Ishikawa (cell line): ENCODE measurements at regions not wholly inside any gene's neighbourhood (a gene's known extent, or its start where the extent isn't known, plus 50 kb on each side); places are given as distances from the start of the nearest gene placed in this dataset.

Experiments used
- CEBPB ChIP-seq: IDR thresholded peaks from 2 replicates; pipeline ENCODE4 v1.6.1; 2012
- CREB1 ChIP-seq: IDR thresholded peaks from 2 replicates; pipeline ENCODE4 v1.6.1; 2012; ENCODE audit warnings: low read depth
- EGR1 ChIP-seq: IDR thresholded peaks from 2 replicates; pipeline ENCODE4 v1.6.1; 2012
- EP300 ChIP-seq: IDR thresholded peaks from 2 replicates; pipeline ENCODE4 v1.6.1; 2012; ENCODE audit warnings: borderline replicate concordance
- FOXM1 ChIP-seq: IDR thresholded peaks from 2 replicates; pipeline ENCODE4 v1.6.1; 2012; ENCODE audit warnings: low read depth, borderline replicate concordance
- NFIC ChIP-seq: IDR thresholded peaks from 2 replicates; pipeline ENCODE4 v1.6.1; 2012
- RAD21 ChIP-seq: IDR thresholded peaks from 2 replicates; pipeline ENCODE4 v1.6.1; 2012; ENCODE audit warnings: low read depth
- TAF1 ChIP-seq: IDR thresholded peaks from 2 replicates; pipeline ENCODE4 v1.6.1; 2012; ENCODE audit warnings: low read depth, mild to moderate bottlenecking
- TCF12 ChIP-seq: IDR thresholded peaks from 2 replicates; pipeline ENCODE4 v1.6.1; 2012; ENCODE audit warnings: low read depth
- TEAD4 ChIP-seq: IDR thresholded peaks from 2 replicates; pipeline ENCODE4 v1.6.1; 2012
- YY1 ChIP-seq: IDR thresholded peaks from 2 replicates; pipeline ENCODE4 v1.6.1; 2012; ENCODE audit warnings: low read depth
- ZBTB7A ChIP-seq: IDR thresholded peaks from 2 replicates; pipeline ENCODE4 v1.6.1; 2012; ENCODE audit warnings: low read depth
- TF ChIP-seq, protein P1 (sequence below): IDR thresholded peaks from 2 replicates; pipeline ENCODE4 v1.6.1; 2012
- TF ChIP-seq, protein P2 (sequence below): IDR thresholded peaks from 2 replicates; pipeline ENCODE4 v1.6.1; 2012; ENCODE audit warnings: low read depth, mild to moderate bottlenecking
- TF ChIP-seq, protein P3 (sequence below): IDR thresholded peaks from 2 replicates; pipeline ENCODE4 v1.6.1; 2012

DNA sequence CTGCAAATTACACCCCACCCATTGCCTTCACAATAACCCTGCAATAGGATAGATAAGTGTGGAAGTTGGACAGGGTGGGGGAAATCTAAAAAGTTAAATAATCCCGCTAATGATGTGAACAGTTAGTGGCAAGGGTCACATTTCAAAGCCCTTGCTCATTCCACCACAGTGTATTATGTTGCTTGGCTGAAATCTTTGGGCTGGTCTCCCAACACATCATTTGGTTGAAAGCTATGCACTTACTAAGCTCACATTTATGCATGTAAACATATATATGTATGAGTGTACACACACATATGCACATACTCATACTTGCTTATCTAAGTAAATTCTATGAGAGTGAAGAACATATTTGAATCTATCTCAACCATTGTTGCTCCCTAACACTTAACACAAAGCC, 197.8 kb downstream of the RDH14 start:
- TF ChIP-seq ZBTB7A (no peak), EP300 (no peak), TCF12 (no peak), FOXM1 (no peak), CEBPB (no peak)
- TF ChIP-seq, protein P1, sequence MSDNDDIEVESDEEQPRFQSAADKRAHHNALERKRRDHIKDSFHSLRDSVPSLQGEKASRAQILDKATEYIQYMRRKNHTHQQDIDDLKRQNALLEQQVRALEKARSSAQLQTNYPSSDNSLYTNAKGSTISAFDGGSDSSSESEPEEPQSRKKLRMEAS, result no peak

DNA sequence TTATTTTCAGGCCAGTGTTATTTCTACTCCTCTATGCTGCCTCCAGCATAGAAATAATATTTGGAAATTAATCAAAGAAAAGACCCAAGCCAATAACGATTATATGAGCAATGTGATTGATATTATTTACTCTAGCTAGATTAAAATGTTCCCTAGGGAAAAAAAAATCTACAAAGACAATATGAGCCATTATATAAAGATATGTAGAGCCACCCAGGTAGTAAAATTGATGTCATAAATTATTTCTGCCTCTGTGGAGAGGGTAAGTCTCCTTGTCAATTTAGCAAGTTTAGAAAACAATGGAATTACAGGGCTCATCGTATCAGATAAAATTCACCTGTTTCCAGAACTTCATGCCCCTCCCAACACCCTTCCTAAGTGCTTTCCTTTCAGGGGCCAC, 202.9 kb downstream of the RDH14 start:
- TF ChIP-seq TCF12, result no peak
- TF ChIP-seq CREB1, result no peak

DNA sequence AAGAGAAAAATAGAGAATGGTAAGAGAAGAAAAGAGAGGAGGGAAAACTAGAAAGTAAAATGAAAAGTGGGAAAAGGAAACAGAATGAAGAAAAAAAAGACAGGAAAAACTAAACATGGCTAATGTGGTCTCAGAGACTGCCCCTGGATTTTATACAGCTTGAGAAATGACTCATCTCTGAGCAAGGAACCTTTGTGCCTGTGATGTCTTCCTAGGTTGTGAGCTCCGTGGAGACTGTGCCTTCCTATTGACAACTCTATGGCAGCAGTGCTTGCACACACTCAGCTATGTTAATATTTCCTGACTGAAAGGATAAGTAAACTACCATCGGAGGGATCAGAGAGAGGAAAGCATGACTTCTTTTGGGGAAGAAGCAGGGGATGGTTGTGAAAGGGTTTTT, 203.8 kb downstream of the RDH14 start:
- TF ChIP-seq TAF1 (no peak), RAD21 (no peak), NFIC (no peak), CEBPB (no peak), ZBTB7A (no peak), CREB1 (no peak), EGR1 (no peak), YY1 (no peak), EP300 (no peak), TEAD4 (no peak), TCF12 (no peak), FOXM1 (no peak)
- TF ChIP-seq, protein P1, result no peak
- TF ChIP-seq, protein P2, sequence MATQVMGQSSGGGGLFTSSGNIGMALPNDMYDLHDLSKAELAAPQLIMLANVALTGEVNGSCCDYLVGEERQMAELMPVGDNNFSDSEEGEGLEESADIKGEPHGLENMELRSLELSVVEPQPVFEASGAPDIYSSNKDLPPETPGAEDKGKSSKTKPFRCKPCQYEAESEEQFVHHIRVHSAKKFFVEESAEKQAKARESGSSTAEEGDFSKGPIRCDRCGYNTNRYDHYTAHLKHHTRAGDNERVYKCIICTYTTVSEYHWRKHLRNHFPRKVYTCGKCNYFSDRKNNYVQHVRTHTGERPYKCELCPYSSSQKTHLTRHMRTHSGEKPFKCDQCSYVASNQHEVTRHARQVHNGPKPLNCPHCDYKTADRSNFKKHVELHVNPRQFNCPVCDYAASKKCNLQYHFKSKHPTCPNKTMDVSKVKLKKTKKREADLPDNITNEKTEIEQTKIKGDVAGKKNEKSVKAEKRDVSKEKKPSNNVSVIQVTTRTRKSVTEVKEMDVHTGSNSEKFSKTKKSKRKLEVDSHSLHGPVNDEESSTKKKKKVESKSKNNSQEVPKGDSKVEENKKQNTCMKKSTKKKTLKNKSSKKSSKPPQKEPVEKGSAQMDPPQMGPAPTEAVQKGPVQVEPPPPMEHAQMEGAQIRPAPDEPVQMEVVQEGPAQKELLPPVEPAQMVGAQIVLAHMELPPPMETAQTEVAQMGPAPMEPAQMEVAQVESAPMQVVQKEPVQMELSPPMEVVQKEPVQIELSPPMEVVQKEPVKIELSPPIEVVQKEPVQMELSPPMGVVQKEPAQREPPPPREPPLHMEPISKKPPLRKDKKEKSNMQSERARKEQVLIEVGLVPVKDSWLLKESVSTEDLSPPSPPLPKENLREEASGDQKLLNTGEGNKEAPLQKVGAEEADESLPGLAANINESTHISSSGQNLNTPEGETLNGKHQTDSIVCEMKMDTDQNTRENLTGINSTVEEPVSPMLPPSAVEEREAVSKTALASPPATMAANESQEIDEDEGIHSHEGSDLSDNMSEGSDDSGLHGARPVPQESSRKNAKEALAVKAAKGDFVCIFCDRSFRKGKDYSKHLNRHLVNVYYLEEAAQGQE, result no peak
- TF ChIP-seq, protein P3, sequence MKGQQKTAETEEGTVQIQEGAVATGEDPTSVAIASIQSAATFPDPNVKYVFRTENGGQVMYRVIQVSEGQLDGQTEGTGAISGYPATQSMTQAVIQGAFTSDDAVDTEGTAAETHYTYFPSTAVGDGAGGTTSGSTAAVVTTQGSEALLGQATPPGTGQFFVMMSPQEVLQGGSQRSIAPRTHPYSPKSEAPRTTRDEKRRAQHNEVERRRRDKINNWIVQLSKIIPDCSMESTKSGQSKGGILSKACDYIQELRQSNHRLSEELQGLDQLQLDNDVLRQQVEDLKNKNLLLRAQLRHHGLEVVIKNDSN, result no peak

DNA sequence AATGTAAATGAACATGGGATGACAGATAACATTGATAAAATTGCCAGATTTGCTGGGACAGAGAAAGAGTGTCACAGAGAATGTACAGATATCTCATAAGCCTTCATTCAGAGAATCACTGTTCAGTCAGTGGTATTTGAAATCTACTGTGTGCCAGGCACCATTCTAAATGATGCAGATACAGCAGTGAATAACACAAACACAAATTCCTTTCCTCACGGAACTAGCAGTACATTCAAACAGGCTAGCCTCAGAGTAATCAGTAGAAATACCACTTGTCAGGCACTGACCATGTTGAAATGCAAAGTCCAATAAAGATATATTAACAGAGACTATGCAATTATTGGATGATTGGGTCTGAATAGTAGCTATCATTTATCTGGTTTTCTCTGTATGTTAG, 211.0 kb downstream of the RDH14 start:
- TF ChIP-seq TEAD4 (no peak), TCF12 (no peak), FOXM1 (no peak), YY1 (no peak), CREB1 (no peak), RAD21 (no peak), EP300 (no peak)
- TF ChIP-seq, protein P2, result no peak
- TF ChIP-seq, protein P1, result no peak

DNA sequence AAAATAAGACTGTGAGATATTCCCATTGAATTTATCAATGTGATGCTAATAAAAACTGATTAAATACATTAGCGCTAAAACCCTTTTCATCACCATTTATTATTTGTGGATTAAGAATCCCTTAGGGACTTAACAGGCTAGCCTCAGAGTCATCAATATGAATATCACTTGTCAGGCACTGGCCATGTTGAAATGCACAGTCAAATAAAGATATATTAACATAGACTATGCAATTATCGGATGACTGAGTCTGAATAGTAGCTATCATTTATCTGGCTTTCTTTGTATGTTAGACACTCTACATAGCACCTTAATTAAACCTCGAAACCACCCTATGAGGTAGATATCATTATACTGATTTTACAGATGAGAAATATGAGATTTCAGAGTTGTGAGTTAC, 213.6 kb downstream of the RDH14 start:
- TF ChIP-seq, protein P2, result no peak
- TF ChIP-seq CEBPB (no peak), EP300 (no peak), FOXM1 (no peak), TEAD4 (no peak), TCF12 (no peak), NFIC (no peak), YY1 (no peak), ZBTB7A (no peak), RAD21 (no peak), TAF1 (no peak), CREB1 (no peak), EGR1 (no peak)
- TF ChIP-seq, protein P3, result no peak
- TF ChIP-seq, protein P1, result no peak
